Mucosa of descending colon (tissue), 3 donors: ENCODE measurements at regions not wholly inside any gene's neighbourhood (a gene's known extent, or its start where the extent isn't known, plus 50 kb on each side); places are given as distances from the start of the nearest gene placed in this dataset.

ENCODE experiments used
- ATAC-seq: fragments of 200-7000 bp; cut with Tn5 transposase; one replicate; pipeline ENCODE4 v1.9.1; 2020; ENCODE audit warnings: mild to moderate bottlenecking, moderate library complexity
- DNase-seq, 3 donors: peaks; one replicate each; pipeline ENCODE4 v3.0.0-alpha.2; 2020
- H3K36me3 ChIP-seq: fragments of 200-600 bp; one replicate; pipeline ENCODE4 v1.8.0; 2021; ENCODE audit warnings: low read depth, mild to moderate bottlenecking
- H3K4me1 ChIP-seq: fragments of 200-600 bp; one replicate; pipeline ENCODE4 v1.8.0; 2021; ENCODE audit warnings: low read depth, mild to moderate bottlenecking
- H3K4me3 ChIP-seq: fragments of 200-600 bp; one replicate; pipeline ENCODE4 v1.8.0; 2021; ENCODE audit warnings: mild to moderate bottlenecking
- H3K9me3 ChIP-seq: fragments of 200-600 bp; one replicate; pipeline ENCODE4 v1.8.0; 2021; ENCODE audit warnings: mild to moderate bottlenecking
- intact Hi-C, 2 donors: fragments of 100-400 bp; cut with DNase I in 1 of 2; cut with micrococcal nuclease in 1 of 2; formaldehyde crosslinking; loops; one replicate each; pipeline versions ENCODE4 v1.11.0 to v1.11.1; 2022; cut with DNase I, micrococcal nuclease
- TF ChIP-seq, protein P1 (sequence below): fragments of 200-600 bp; IDR thresholded peaks from one replicate; pipeline ENCODE4 v1.8.0; 2022; ENCODE audit warnings: antibody characterized with exemption, mild to moderate bottlenecking
- donor health status: DM: no; HTN: no; CAD: no; lungs with moderate emphysema.
- donor health status: DM: no; HTN: no; CAD: no.
- donor health status: DM: no; HTN: yes; CAD: no.

DNA sequence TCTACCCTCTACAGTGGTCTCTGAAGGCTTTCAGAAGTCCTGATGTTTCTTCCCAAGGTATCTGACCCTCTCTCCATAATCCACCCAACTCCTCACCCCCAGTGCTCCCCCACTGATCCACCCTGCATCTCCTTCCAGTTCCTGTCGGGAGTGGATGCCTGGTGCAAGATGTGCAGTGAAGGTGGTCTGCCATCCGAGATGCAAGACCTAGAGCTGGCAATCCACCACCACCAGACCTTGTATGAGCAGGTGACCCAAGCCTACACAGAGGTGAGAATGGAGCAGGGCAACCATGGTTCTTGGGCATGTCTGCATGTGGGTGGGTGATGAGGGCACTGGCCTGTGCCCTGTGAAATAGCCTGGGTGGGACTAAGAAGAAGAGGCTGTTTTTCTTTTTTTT is 337.8 kb upstream of the ROPN1 start:
- DNase-seq (no peak), ATAC-seq (no peak)
- no peak overlapping the region for H3K4me3 ChIP-seq
- no peaks in the 10 kb centered on the region for H3K4me1 ChIP-seq
- no peaks in the 10 kb centered on the region for H3K36me3 ChIP-seq
- intact Hi-C loops: no loop called here
- TF ChIP-seq, protein P1, sequence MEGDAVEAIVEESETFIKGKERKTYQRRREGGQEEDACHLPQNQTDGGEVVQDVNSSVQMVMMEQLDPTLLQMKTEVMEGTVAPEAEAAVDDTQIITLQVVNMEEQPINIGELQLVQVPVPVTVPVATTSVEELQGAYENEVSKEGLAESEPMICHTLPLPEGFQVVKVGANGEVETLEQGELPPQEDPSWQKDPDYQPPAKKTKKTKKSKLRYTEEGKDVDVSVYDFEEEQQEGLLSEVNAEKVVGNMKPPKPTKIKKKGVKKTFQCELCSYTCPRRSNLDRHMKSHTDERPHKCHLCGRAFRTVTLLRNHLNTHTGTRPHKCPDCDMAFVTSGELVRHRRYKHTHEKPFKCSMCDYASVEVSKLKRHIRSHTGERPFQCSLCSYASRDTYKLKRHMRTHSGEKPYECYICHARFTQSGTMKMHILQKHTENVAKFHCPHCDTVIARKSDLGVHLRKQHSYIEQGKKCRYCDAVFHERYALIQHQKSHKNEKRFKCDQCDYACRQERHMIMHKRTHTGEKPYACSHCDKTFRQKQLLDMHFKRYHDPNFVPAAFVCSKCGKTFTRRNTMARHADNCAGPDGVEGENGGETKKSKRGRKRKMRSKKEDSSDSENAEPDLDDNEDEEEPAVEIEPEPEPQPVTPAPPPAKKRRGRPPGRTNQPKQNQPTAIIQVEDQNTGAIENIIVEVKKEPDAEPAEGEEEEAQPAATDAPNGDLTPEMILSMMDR: no peak
- no peaks in the 10 kb centered on the region for H3K9me3 ChIP-seq

DNA sequence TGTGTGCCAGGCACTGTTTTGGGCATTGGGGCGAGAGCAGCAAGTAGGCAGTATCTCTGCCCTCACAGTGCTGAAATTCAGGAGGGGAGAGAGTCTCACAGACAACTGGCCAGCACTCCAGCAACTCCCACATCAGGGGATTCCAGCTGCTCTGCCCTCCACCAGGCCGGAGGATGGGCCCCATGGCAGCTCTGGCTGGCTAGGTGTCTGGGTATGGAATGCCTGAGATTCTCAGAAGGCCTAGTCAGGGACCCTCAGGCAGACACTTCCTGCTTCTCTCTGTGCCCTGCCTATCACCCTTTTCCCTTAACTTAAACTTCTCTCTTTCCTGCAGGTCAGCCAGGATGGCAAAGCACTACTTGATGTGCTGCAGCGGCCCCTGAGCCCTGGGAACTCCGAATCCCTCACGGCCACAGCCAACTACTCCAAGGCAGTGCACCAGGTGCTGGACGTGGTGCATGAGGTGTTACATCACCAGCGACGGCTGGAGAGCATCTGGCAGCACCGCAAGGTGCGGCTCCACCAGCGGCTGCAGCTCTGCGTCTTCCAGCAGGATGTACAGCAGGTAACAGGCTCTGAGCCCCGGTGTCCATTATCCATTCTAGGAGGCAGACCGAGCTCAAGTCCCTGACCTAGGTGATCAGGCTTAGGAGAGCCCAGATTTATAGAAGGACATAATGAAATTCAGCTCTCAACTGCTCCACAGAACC is 342.2 kb upstream of the ROPN1 start:
- ATAC-seq (no peak), DNase-seq (peak in 1 of 3 donors; percentile 40)
- H3K9me3 ChIP-seq: no peaks in the 10 kb centered on the region
- H3K36me3 ChIP-seq: no peaks in the 10 kb centered on the region
- no peak overlapping the region for H3K4me3 ChIP-seq
- intact Hi-C loops: no loop called here
- no peaks in the 10 kb centered on the region for H3K4me1 ChIP-seq
- TF ChIP-seq, protein P1: no peak

- intact Hi-C loops: no loop called here
- no peaks in the 10 kb centered on the region for H3K4me1 ChIP-seq
- H3K9me3 ChIP-seq: no peaks in the 10 kb centered on the region
- TF ChIP-seq, protein P1: no peak
- ATAC-seq (no peak), DNase-seq (no peak)
- no peaks in the 10 kb centered on the region for H3K36me3 ChIP-seq
- H3K4me3 ChIP-seq: no peak overlapping the region
These were observed 344.2 kb upstream of the ROPN1 start for GRCh38 chr3:124336067-124336656.

DNA sequence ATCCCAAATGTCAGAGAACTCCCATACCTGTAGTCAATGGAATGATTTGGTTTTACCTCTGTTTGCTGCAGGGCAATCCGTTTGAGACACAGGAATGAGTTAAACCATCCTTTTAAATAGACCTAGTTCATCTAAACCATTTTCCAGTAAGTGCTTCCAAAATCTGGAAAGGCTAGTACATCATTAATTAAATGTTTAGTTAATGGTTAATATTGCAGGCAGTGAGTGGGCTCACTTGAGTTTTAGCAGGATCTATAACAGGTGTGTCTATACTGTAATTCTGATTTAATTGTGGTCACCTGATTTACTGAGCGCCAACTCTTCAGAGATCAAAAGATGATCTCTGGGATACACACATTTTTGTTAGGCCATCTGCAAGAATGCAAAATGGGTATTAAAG is 353.9 kb upstream of the ROPN1 start:
- DNase-seq (no peak), ATAC-seq (no peak)
- intact Hi-C loops: no loop called here
- TF ChIP-seq, protein P1: no peak
- H3K4me1 ChIP-seq: no peaks in the 10 kb centered on the region
- no peak overlapping the region for H3K4me3 ChIP-seq
- H3K36me3 ChIP-seq: no peaks in the 10 kb centered on the region
- no peaks in the 10 kb centered on the region for H3K9me3 ChIP-seq

DNA sequence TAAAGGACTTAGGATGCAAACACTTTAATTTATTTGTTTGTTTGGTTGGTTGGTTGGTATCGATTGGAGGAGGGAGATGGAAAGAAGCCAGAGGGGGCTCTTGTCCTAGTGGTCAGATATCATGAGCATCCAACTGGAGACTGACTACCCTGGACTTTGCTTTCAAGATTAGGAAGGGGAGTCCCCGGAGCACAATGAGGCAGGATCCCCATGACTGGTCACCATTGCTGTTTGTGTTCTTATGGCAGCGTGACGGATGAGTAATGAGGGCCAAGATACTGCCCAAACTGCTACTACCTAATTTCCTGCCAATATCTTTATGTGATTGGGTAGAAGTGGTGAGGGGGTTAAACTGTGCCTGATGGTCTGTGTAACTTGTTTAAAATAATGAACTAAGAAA is 354.6 kb upstream of the ROPN1 start:
- TF ChIP-seq, protein P1: no peak
- ATAC-seq (no peak), DNase-seq (no peak)
- Histone ChIP-seq H3K36me3 (no peaks in the 10 kb centered on the region), H3K4me3 (no peak overlapping the region), H3K4me1 (no peaks in the 10 kb centered on the region), H3K9me3 (no peaks in the 10 kb centered on the region)
- intact Hi-C loops: no loop called here
